K562 (cell line): ENCODE measurements at regions not wholly inside any gene's neighbourhood (a gene's known extent, or its start where the extent isn't known, plus 50 kb on each side); places are given as distances from the start of the nearest gene placed in this dataset.

Experiments
- ATAC-seq: fragments of 200-7000 bp; cut with Tn5 transposase; 3 replicates; pipeline ENCODE4 v1.9.1; 2020; ENCODE audit warnings: moderate library complexity
- BruUV-seq: library from RNA; stranded (reverse); fragments of 400-500 nt; replicated peaks from 2 replicates; lab custom pipeline; 2021; lab: Mats Ljungman, UMichigan
- CTCF ChIA-PET: fragments of 300-600 bp; formaldehyde crosslinking; extraction: SDS; loops from one replicate; lab custom pipeline; 2021; ENCODE audit warnings: low intra/inter-chr PET ratio; lab: Yijun Ruan, JAX
- POLR2A ChIA-PET: fragments of 300-600, 350-650 bp; sonication (Branson Sonifier 250); formaldehyde crosslinking; extraction: SDS; loops from one replicate; lab custom pipeline; 2021; ENCODE audit warnings: antibody characterized with exemption, inconsistent platforms; lab: Yijun Ruan, JAX
- DNase-seq, 4 experiments: peaks; one replicate each; pipeline versions ENCODE4 v3.0.0 to v3.0.0-alpha.2; 2011 to 2018; ENCODE audit warnings: low spot score in 3 of 4, mixed read lengths in 3 of 4; ENCODE audit errors: extremely low read depth in 1 of 4
- FAIRE-seq: peaks from 2 replicates; lab custom pipeline; 2011; peaks lifted over from hg19 to GRCh38; lab: Jason Lieb, UNC
- H2AFZ ChIP-seq: 2 replicates; pipeline ENCODE4 v1.6.0; 2011; ENCODE audit warnings: low read depth, low read length, control low read depth, inconsistent platforms
- H3K27ac ChIP-seq: fragments of 200-600 bp; 3 replicates; pipeline ENCODE4 v1.8.0; 2011; ENCODE audit warnings: low read depth, mild to moderate bottlenecking, control low read depth, inconsistent platforms, low read length, moderate library complexity, mixed read lengths; ENCODE audit errors: extremely low read depth
- H3K27me3 ChIP-seq, 2 experiments: fragments of 300-600 bp in 1 of 2; 2 replicates in 1 of 2; 3 replicates in 1 of 2; pipeline versions ENCODE4 v1.6.0 to v1.8.0; 2011; ENCODE audit warnings: inconsistent platforms in 2 of 2, low read length in 2 of 2, mild to moderate bottlenecking in 1 of 2, mixed read lengths in 1 of 2, moderate library complexity in 1 of 2; ENCODE audit not compliant: control insufficient read depth in 2 of 2, insufficient read depth in 2 of 2
- H3K36me3 ChIP-seq: fragments of 300-600 bp; 3 replicates; pipeline ENCODE4 v1.8.0; 2011; ENCODE audit warnings: mild to moderate bottlenecking, low read length, inconsistent platforms; ENCODE audit not compliant: control insufficient read depth, insufficient read depth
- H3K4me1 ChIP-seq, 2 experiments: fragments of 200-600 bp in 1 of 2; replicated peaks in 1 of 2; 2 replicates in 1 of 2; 3 replicates in 1 of 2; pipeline versions ENCODE4 v1.5.1 to v1.8.0; 2011; ENCODE audit warnings: inconsistent platforms in 2 of 2, low read length in 2 of 2, mild to moderate bottlenecking in 1 of 2, mixed read lengths in 1 of 2, moderate library complexity in 1 of 2; ENCODE audit not compliant: control insufficient read depth in 2 of 2, insufficient read depth in 2 of 2
- H3K4me2 ChIP-seq: 2 replicates; pipeline ENCODE4 v1.6.1; 2011; ENCODE audit warnings: low read length, control low read depth, inconsistent platforms, mixed read lengths; ENCODE audit not compliant: insufficient read depth
- H3K4me3 ChIP-seq: fragments of 200-600 bp; sonication (generic), shearing (Covaris generic); 2 replicates; pipeline ENCODE4 v1.5.1; 2016; ENCODE audit warnings: control low read depth, inconsistent platforms
- H3K79me2 ChIP-seq: fragments of 200-600 bp; 3 replicates; pipeline ENCODE4 v1.8.0; 2011; ENCODE audit warnings: low read length, inconsistent platforms; ENCODE audit not compliant: control insufficient read depth, insufficient read depth
- H3K9ac ChIP-seq, 2 experiments: 2 replicates each; pipeline versions ENCODE4 v1.6.0 to v1.6.1; 2011; ENCODE audit warnings: low read depth in 2 of 2, low read length in 2 of 2, control low read depth in 1 of 2, inconsistent platforms in 1 of 2, mild to moderate bottlenecking in 1 of 2, mixed read lengths in 1 of 2; ENCODE audit not compliant: insufficient read depth in 1 of 2
- H3K9me1 ChIP-seq: one replicate; pipeline ENCODE4 v1.6.0; 2011; ENCODE audit warnings: inconsistent platforms, mild to moderate bottlenecking, low read length, moderate library complexity; ENCODE audit not compliant: control insufficient read depth, insufficient read depth
- H3K9me3 ChIP-seq: replicated peaks from 2 replicates; pipeline ENCODE4 v1.5.1; 2011; ENCODE audit warnings: low read depth, low read length, inconsistent platforms; ENCODE audit not compliant: control insufficient read depth, insufficient read depth
- H4K20me1 ChIP-seq: replicated peaks from 2 replicates; pipeline ENCODE4 v1.6.1; 2011; ENCODE audit warnings: low read length, inconsistent platforms, mixed read lengths; ENCODE audit not compliant: control insufficient read depth, insufficient read depth
- ATF7 ChIP-seq: fragments of 450-650 bp; IDR thresholded peaks from 2 replicates; pipeline ENCODE4 v1.7.1; 2014; ENCODE audit warnings: mild to moderate bottlenecking, moderate library complexity
- GTF2F1 ChIP-seq: IDR thresholded peaks from 2 replicates; pipeline ENCODE4 v1.6.1; 2011; ENCODE audit warnings: low read depth, low read length, improper control_type of control experiment
- HNRNPL ChIP-seq: fragments of 200-400 bp; formaldehyde crosslinking; IDR thresholded peaks from 2 replicates; pipeline ENCODE4 v1.6.1; 2017; ENCODE audit warnings: low read depth, mild to moderate bottlenecking, low read length
- MAZ ChIP-seq, 2 experiments: fragments of 450-650 bp in 1 of 2; sonication (generic) in 1 of 2; formaldehyde crosslinking; IDR thresholded peaks in 1 of 2; conservative IDR thresholded peaks in 1 of 2; 2 replicates each; pipeline versions ENCODE4 v1.4.0 to v1.5.0; 2020; ENCODE audit warnings: mild to moderate bottlenecking in 1 of 2, missing genetic modification reagents in 1 of 2
- MYC ChIP-seq, 2 experiments: fragments of 250-450 bp in 1 of 2; sonication (Bioruptor Pico) in 1 of 2; IDR thresholded peaks; 2 replicates each; pipeline versions ENCODE4 v1.5.1 to v1.6.1; 2012 to 2021; ENCODE audit warnings: low read depth in 2 of 2, borderline replicate concordance in 1 of 2, improper control_type of control experiment in 1 of 2, low read length in 1 of 2, mild to moderate bottlenecking in 1 of 2, moderate library complexity in 1 of 2
- SOX6 ChIP-seq: fragments of 450-650 bp; IDR thresholded peaks from 2 replicates; pipeline ENCODE4 v1.6.1; 2014; ENCODE audit warnings: mild to moderate bottlenecking
- ZBTB17 ChIP-seq: fragments of 450-650 bp; formaldehyde crosslinking; IDR thresholded peaks from 2 replicates; pipeline ENCODE4 v1.4.0; 2020; ENCODE audit warnings: mild to moderate bottlenecking
- ZEB2 ChIP-seq: fragments of 450-650 bp; IDR thresholded peaks from 2 replicates; pipeline ENCODE4 v1.6.1; 2016
- ZNF146 ChIP-seq: IDR thresholded peaks from one replicate; pipeline ENCODE4 v1.6.1; 2018; ENCODE audit warnings: missing compliant biosample characterization; ENCODE audit not compliant: unreplicated experiment
- WGBS: fragments of 100-300 bp; shearing (Covaris generic); methylation state at CpG from one replicate; pipeline ENCODE4 v1.1.6; 2016; ENCODE audit warnings: low coverage, mixed read lengths; ENCODE audit not compliant: insufficient coverage; ENCODE audit errors: missing lambda C conversion rate; 5-methylcytosine and 5-hydroxymethylcytosine counted together
- in situ Hi-C: fragments of 300-500 bp; cut with MboI; formaldehyde crosslinking; loops from 4 replicates; pipeline ENCODE4 v1.15.0; 2018; ENCODE audit warnings: inconsistent platforms, mixed read lengths
- intact Hi-C: fragments of 100-400 bp; cut with micrococcal nuclease; formaldehyde crosslinking; loops from 2 replicates; pipeline ENCODE4 v1.14.2; 2022
- TF ChIP-seq, protein P1 (sequence below), 2 experiments: fragments of 450-650 bp; formaldehyde crosslinking in 1 of 2; IDR thresholded peaks; 2 replicates each; pipeline versions ENCODE4 v1.4.0 to v1.6.1; 2014 to 2020; ENCODE audit warnings: mild to moderate bottlenecking in 2 of 2, borderline replicate concordance in 1 of 2, low read depth in 1 of 2

DNA sequence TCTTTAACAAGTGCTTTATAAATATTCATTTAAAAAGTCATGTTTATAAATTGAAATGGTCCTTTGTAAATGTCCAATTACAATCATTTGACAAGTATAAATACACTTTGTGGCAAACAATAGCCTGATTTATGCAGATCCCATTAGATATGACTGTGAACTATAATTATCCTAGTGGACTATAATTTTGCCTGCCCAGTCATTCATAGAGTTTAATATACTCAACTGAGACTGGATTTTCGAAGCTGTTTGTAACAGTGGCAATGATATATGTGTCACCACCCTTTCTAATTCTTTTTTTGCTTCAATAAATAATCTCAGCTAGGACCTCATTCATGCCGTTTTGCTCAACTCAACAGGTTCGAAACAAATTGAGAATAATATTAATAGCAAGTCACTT is 732.0 kb downstream of the PCDH18 start (continued):
- TF ChIP-seq, protein P1, sequence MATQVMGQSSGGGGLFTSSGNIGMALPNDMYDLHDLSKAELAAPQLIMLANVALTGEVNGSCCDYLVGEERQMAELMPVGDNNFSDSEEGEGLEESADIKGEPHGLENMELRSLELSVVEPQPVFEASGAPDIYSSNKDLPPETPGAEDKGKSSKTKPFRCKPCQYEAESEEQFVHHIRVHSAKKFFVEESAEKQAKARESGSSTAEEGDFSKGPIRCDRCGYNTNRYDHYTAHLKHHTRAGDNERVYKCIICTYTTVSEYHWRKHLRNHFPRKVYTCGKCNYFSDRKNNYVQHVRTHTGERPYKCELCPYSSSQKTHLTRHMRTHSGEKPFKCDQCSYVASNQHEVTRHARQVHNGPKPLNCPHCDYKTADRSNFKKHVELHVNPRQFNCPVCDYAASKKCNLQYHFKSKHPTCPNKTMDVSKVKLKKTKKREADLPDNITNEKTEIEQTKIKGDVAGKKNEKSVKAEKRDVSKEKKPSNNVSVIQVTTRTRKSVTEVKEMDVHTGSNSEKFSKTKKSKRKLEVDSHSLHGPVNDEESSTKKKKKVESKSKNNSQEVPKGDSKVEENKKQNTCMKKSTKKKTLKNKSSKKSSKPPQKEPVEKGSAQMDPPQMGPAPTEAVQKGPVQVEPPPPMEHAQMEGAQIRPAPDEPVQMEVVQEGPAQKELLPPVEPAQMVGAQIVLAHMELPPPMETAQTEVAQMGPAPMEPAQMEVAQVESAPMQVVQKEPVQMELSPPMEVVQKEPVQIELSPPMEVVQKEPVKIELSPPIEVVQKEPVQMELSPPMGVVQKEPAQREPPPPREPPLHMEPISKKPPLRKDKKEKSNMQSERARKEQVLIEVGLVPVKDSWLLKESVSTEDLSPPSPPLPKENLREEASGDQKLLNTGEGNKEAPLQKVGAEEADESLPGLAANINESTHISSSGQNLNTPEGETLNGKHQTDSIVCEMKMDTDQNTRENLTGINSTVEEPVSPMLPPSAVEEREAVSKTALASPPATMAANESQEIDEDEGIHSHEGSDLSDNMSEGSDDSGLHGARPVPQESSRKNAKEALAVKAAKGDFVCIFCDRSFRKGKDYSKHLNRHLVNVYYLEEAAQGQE (IDR thresholded peaks at IDR 0.05; ENCODE audit: borderline replicate concordance) = no peak
- TF ChIP-seq, protein P1 (CRISPR knock-in tag; IDR thresholded peaks at IDR 0.05; ENCODE audit: low read depth) = no peak

DNA sequence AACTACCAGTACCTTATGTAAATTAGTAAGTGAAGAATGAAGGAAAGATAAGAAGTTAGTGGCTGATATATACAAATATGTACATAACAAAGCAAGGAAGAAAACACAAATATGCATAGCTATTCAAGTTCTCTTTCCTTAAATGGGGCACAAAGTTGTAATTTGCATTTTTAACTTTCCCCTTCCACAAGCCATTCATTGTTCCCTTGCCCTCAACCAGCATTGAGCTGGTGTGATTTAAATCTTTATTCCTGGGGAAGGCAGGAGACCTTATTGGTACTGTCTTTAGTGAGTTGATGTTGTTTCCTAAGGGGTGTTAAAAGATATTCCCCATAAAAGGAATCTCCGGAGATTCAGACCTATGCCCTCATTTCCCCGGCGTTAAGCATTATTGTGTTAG is 735.3 kb downstream of the PCDH18 start:
- Histone ChIP-seq H3K27me3 (no peaks in the 10 kb centered on the region), H3K9me3 (no peaks in the 10 kb centered on the region), H4K20me1 (no peaks in the 10 kb centered on the region), H3K36me3 (no peaks in the 10 kb centered on the region), H3K4me1 (no peaks in the 10 kb centered on the region), H3K4me3 (no peak overlapping the region), H3K9me1 (no peaks in the 10 kb centered on the region), H3K4me2 (no peak overlapping the region), H2AFZ (no peak overlapping the region), H3K79me2 (no peaks in the 10 kb centered on the region), H3K27ac (no peak overlapping the region), H3K9ac (no peak overlapping the region)
- no TSS peak for BruUV-seq
- intact Hi-C loops (no loop called here), in situ Hi-C loops (no loop called here)
- ATAC-seq = no peak
- ChIA-PET CTCF (no interaction called here), POLR2A (no interaction called here)
- 0% methylated on average over 3 of the region's 3 CpGs for WGBS
- FAIRE-seq = no peak
- no peak for DNase-seq
- TF ChIP-seq SOX6 = no peak
- no peak for TF ChIP-seq GTF2F1
- no peak for TF ChIP-seq ATF7
- TF ChIP-seq ZNF146 (CRISPR knock-in tag) = no peak
- no peak for TF ChIP-seq ZBTB17
- TF ChIP-seq ZEB2 = no peak
- TF ChIP-seq HNRNPL = no peak
- no peak for TF ChIP-seq MYC (IDR thresholded peaks at IDR 0.05; ENCODE audit: low read depth, low read length)
- no peak for TF ChIP-seq MYC (CRISPR knock-in tag; IDR thresholded peaks at IDR 0.05; ENCODE audit: borderline replicate concordance, low read depth)
- no peak for TF ChIP-seq MAZ (CRISPR knock-in tag; conservative IDR thresholded peaks at IDR 0.05 in 1 of 2, IDR thresholded peaks at IDR 0.05 in 1 of 2)
